Activated naive CD8-positive, alpha-beta T cell treated with anti-CD3 and anti-CD28 coated beads, Interleukin-2, amount 50 U/mL, for 16 hours (primary cell): ENCODE measurements at regions not wholly inside any gene's neighbourhood (a gene's known extent, or its start where the extent isn't known, plus 50 kb on each side); places are given as distances from the start of the nearest gene placed in this dataset.
"Not testable (repeated sequence)": the region's sequence is repeated elsewhere in the genome, so short reads cannot be mapped to it uniquely, and the experiment has no call there.

Experiments
- DNase-seq: peaks from one replicate; pipeline ENCODE4 v3.0.0-alpha.2; 2020; ENCODE audit warnings: low read depth, low spot score

GRCh38 chr6:26799903-26800633 lies 140.5 kb upstream of the ZNF322 start:
- DNase-seq = not testable (repeated sequence)

GRCh38 chr6:26803762-26804161 lies 144.2 kb upstream of the ZNF322 start:
- not testable (repeated sequence) for DNase-seq

- DNase-seq = not testable (repeated sequence)
Measured at GRCh38 chr6:26811486-26812116, 152.1 kb upstream of the ZNF322 start.

- DNase-seq = not testable (repeated sequence)
Measured at GRCh38 chr6:26818640-26819225, 159.2 kb upstream of the ZNF322 start.

GRCh38 chr6:26827965-26828364 lies 168.4 kb upstream of the ZNF322 start:
- DNase-seq = not testable (repeated sequence)

- not testable (repeated sequence) for DNase-seq
Measured at GRCh38 chr6:26829480-26829879, 169.9 kb upstream of the ZNF322 start.

- not testable (repeated sequence) for DNase-seq
Measured at GRCh38 chr6:26830992-26831391, 171.4 kb upstream of the ZNF322 start.

- not testable (repeated sequence) for DNase-seq
Measured at GRCh38 chr6:26835707-26836106, 176.2 kb upstream of the ZNF322 start.

GRCh38 chr6:26836657-26837056 lies 177.1 kb upstream of the ZNF322 start:
- DNase-seq = not testable (repeated sequence)

- DNase-seq = not testable (repeated sequence)
Measured at GRCh38 chr6:26844823-26845222, 185.3 kb upstream of the ZNF322 start.

GRCh38 chr6:26857289-26857688 lies 197.7 kb upstream of the ZNF322 start:
- not testable (repeated sequence) for DNase-seq

- DNase-seq = not testable (repeated sequence)
Measured at GRCh38 chr6:26859067-26859770, 199.7 kb upstream of the ZNF322 start.

- DNase-seq = not testable (repeated sequence)
Measured at GRCh38 chr6:26859771-26860163, 200.2 kb upstream of the ZNF322 start.

- DNase-seq = not testable (repeated sequence)
Measured at GRCh38 chr6:26861913-26862312, 202.4 kb upstream of the ZNF322 start.

GRCh38 chr6:26863641-26864040 lies 204.1 kb upstream of the ZNF322 start:
- DNase-seq = not testable (repeated sequence)

- DNase-seq = not testable (repeated sequence)
Measured at GRCh38 chr6:26898785-26899184, 239.2 kb upstream of the ZNF322 start.

- not testable (repeated sequence) for DNase-seq
Measured at GRCh38 chr6:26924206-26924605, 264.7 kb upstream of the ZNF322 start.

- DNase-seq = not testable (repeated sequence)
Measured at GRCh38 chr6:26928190-26928589, 268.6 kb upstream of the ZNF322 start.

- not testable (repeated sequence) for DNase-seq
Measured at GRCh38 chr6:26937258-26937657, 277.7 kb upstream of the ZNF322 start.

- DNase-seq = not testable (repeated sequence)
Measured at GRCh38 chr6:26951211-26951610, 291.7 kb upstream of the ZNF322 start.

GRCh38 chr6:26956078-26956600 lies 291.4 kb upstream of the PRSS16 start:
- DNase-seq = peak; percentile 32
